Bronchial epithelial cell (primary cell): ENCODE measurements at regions not wholly inside any gene's neighbourhood (a gene's known extent, or its start where the extent isn't known, plus 50 kb on each side); places are given as distances from the start of the nearest gene placed in this dataset.

ENCODE experiments used
- DNase-seq: peaks from one replicate; pipeline ENCODE4 v3.0.0-alpha.2; 2010; ENCODE audit warnings: low read depth
- FAIRE-seq: peaks from 2 replicates; lab custom pipeline; 2011; peaks lifted over from hg19 to GRCh38; lab: Jason Lieb, UNC
- H3K27me3 ChIP-seq: 2 replicates; pipeline ENCODE4 v1.5.1; 2011; ENCODE audit warnings: low read length; ENCODE audit not compliant: control insufficient read depth, insufficient read depth
- H3K36me3 ChIP-seq: 2 replicates; pipeline ENCODE4 v1.5.1; 2011; ENCODE audit warnings: low read length; ENCODE audit not compliant: control insufficient read depth, insufficient read depth
- H3K4me3 ChIP-seq: 2 replicates; pipeline ENCODE4 v1.5.1; 2011; ENCODE audit warnings: mild to moderate bottlenecking, low read depth, low read length, control low read depth
- CTCF ChIP-seq: IDR thresholded peaks from 2 replicates; pipeline ENCODE4 v1.5.1; 2011; ENCODE audit warnings: mild to moderate bottlenecking, moderate library complexity, low read length, control low read depth, inconsistent platforms; ENCODE audit not compliant: insufficient read depth, severe bottlenecking

GRCh38 chr9:12874395-12874794 is 99.6 kb downstream of the LURAP1L start:
- H3K27me3 ChIP-seq, result no peaks in the 10 kb centered on the region
- no peak for FAIRE-seq
- no peaks in the 10 kb centered on the region for H3K36me3 ChIP-seq

GRCh38 chr9:12875191-12875590 is 100.4 kb downstream of the LURAP1L start:
- DNase-seq, result peak; percentile 73
- Histone ChIP-seq H3K4me3 (no peak overlapping the region), H3K27me3 (no peaks in the 10 kb centered on the region), H3K36me3 (no peaks in the 10 kb centered on the region)
- no peak for TF ChIP-seq CTCF
- FAIRE-seq, result no peak

More at GRCh38 chr9:12874395-12874794, 99.6 kb downstream of the LURAP1L start:
- H3K4me3 ChIP-seq, result no peak overlapping the region
- no peak for TF ChIP-seq CTCF
- DNase-seq, result peak; percentile 60

- no peaks in the 10 kb centered on the region for H3K27me3 ChIP-seq
- FAIRE-seq, result no peak
- TF ChIP-seq CTCF, result no peak
- no peak for DNase-seq
- no peaks in the 10 kb centered on the region for H3K36me3 ChIP-seq
- H3K4me3 ChIP-seq, result no peak overlapping the region
These were observed 102.1 kb downstream of the LURAP1L start for GRCh38 chr9:12876872-12877271.

- peak; percentile 86 for DNase-seq
- TF ChIP-seq CTCF, result no peak
- Histone ChIP-seq H3K36me3 (no peaks in the 10 kb centered on the region), H3K4me3 (no peak overlapping the region), H3K27me3 (no peaks in the 10 kb centered on the region)
- FAIRE-seq, result no peak
These were observed 103.6 kb downstream of the LURAP1L start for GRCh38 chr9:12878351-12878978.

GRCh38 chr9:12879961-12880360 is 105.1 kb downstream of the LURAP1L start:
- FAIRE-seq (no peak), DNase-seq (no peak)
- TF ChIP-seq CTCF, result no peak
- Histone ChIP-seq H3K27me3 (no peaks in the 10 kb centered on the region), H3K36me3 (no peaks in the 10 kb centered on the region), H3K4me3 (no peak overlapping the region)
